ENCODE measurements at regions not wholly inside any gene's neighbourhood (a gene's known extent, or its start where the extent isn't known, plus 50 kb on each side); places are given as distances from the start of the nearest gene placed in this dataset.

DNA sequence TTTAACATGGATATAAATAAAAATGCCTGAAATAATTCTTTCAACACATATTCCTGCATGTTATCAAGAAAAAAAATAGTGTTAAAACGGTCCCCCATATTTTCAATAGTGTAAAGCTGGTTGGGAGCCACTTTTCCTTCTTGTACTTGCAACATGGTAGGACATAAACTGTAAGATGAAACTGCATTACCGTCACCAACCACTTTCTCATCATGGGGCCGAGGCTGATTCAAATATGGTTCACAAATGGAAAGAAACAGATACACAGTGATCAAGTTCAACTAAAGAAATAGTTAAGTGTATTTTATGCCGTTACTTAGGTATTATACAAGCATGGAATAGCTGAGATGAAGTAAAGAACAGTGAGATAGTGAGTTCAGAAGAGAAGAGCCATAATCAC is 360.7 kb downstream of the ZEB2 start:
- Histone ChIP-seq H3K9me3 (no peaks in the 10 kb centered on the region), H3K27me3 (no peaks in the 10 kb centered on the region)
- TF ChIP-seq, protein P1, sequence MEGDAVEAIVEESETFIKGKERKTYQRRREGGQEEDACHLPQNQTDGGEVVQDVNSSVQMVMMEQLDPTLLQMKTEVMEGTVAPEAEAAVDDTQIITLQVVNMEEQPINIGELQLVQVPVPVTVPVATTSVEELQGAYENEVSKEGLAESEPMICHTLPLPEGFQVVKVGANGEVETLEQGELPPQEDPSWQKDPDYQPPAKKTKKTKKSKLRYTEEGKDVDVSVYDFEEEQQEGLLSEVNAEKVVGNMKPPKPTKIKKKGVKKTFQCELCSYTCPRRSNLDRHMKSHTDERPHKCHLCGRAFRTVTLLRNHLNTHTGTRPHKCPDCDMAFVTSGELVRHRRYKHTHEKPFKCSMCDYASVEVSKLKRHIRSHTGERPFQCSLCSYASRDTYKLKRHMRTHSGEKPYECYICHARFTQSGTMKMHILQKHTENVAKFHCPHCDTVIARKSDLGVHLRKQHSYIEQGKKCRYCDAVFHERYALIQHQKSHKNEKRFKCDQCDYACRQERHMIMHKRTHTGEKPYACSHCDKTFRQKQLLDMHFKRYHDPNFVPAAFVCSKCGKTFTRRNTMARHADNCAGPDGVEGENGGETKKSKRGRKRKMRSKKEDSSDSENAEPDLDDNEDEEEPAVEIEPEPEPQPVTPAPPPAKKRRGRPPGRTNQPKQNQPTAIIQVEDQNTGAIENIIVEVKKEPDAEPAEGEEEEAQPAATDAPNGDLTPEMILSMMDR (IDR thresholded peaks at IDR 0.05) = no peak
- TF ChIP-seq POLR2A (IDR thresholded peaks at IDR 0.05) = no peak

DNA sequence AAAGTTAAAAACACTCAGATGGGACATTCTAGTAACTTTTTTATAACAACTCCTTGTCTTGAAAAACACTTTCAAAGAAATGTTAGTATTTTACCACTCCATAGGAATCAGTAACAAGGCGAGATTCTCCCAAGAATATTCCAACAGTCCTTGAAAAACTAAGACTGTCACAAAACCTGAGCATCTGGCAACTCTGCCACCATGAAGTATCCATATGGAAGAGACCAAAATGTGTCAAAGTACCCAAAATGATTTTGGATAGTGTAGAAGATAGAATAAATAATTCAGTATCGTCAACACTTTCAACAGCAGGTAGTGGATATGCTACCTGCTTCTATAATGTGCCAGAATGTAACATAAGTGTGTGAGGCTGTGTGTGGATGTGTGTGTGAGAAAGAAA is 361.8 kb downstream of the ZEB2 start:
- no peaks in the 10 kb centered on the region for H3K9me3 ChIP-seq
- H3K36me3 ChIP-seq = no peaks in the 10 kb centered on the region
- TF ChIP-seq POLR2A (IDR thresholded peaks at IDR 0.05) = no peak
- TF ChIP-seq, protein P1 (IDR thresholded peaks at IDR 0.05) = no peak
- no peaks in the 10 kb centered on the region for H3K4me1 ChIP-seq
- no peak for DNase-seq
- H3K27ac ChIP-seq = no peak overlapping the region
- H3K4me3 ChIP-seq = no peak overlapping the region
- H3K27me3 ChIP-seq = no peaks in the 10 kb centered on the region

More for the DNA sequence above, 360.7 kb downstream of the ZEB2 start:
- Histone ChIP-seq H3K4me1 (no peaks in the 10 kb centered on the region), H3K4me3 (no peak overlapping the region), H3K36me3 (no peaks in the 10 kb centered on the region), H3K27ac (no peak overlapping the region)
- DNase-seq = no peak

DNA sequence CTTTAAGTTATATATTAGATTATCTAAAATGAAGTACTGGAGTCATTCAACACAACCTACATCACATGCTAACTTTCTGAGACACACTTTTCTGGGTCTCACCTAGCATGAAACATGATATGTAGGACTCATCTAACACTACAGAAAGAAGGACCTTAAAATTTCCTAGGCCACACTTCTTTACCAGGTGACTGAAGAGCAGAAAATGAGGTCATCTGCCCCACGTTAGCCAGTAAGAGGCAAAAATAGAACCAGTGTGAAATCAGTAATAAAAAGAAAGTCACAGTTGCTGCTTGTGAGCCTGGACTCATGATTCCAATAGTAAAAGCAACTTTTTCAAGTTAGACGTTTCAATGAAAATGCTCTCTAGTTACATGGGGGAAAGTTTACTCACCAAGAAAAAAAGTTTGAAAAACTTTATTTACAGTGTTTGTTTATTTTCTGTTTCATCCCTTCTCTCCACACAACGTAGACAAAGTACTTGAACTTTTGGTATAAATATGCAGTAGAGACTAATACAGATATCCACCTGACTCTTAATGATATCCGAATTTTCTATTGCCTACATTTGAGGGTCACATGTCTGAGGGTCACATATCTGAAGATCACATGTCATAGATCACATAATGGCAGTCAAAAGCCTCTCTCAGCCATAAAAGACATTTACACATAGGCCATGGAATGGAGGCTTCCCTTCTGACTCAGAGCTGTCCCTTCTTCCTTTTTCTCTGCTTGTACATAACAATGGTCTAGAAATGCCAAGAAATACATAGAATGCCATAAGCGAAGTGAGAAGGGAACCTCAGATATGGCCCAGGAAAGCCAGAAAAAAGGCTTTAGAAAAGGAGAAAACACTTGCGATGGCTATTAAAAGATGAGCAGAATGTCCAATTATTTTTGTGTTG is 362.9 kb downstream of the ZEB2 start:
- Histone ChIP-seq H3K4me3 (no peak overlapping the region), H3K36me3 (no peaks in the 10 kb centered on the region), H3K4me1 (no peaks in the 10 kb centered on the region), H3K27me3 (no peaks in the 10 kb centered on the region), H3K9me3 (no peaks in the 10 kb centered on the region), H3K27ac (no peak overlapping the region)
- no peak for DNase-seq
- TF ChIP-seq, protein P1 (IDR thresholded peaks at IDR 0.05) = no peak
- no peak for TF ChIP-seq POLR2A (IDR thresholded peaks at IDR 0.05)

DNA sequence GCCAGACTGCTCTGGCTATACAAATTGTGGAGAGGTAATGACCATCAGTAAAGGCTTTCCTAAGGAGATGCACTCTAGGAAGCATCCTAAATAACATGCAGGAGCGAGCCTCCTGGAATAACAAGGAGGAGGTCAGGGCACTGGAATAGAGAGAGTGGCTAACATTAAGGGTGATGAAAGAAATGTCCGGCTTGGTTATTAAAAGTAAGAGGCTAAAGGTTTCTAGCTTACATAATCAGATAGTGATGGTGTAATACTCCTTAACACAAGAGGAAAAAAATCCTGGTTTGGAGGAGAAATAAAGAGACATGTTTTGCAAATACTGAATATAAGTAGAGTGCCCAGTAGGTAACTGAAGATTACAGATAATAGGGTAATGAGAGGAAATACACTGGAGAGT is 365.7 kb downstream of the ZEB2 start:
- Histone ChIP-seq H3K27ac (no peak overlapping the region), H3K4me1 (no peaks in the 10 kb centered on the region), H3K27me3 (no peaks in the 10 kb centered on the region), H3K9me3 (no peaks in the 10 kb centered on the region), H3K36me3 (no peaks in the 10 kb centered on the region), H3K4me3 (no peak overlapping the region)
- no peak for TF ChIP-seq POLR2A (IDR thresholded peaks at IDR 0.05)
- TF ChIP-seq, protein P1 (IDR thresholded peaks at IDR 0.05) = no peak
- DNase-seq = no peak

DNA sequence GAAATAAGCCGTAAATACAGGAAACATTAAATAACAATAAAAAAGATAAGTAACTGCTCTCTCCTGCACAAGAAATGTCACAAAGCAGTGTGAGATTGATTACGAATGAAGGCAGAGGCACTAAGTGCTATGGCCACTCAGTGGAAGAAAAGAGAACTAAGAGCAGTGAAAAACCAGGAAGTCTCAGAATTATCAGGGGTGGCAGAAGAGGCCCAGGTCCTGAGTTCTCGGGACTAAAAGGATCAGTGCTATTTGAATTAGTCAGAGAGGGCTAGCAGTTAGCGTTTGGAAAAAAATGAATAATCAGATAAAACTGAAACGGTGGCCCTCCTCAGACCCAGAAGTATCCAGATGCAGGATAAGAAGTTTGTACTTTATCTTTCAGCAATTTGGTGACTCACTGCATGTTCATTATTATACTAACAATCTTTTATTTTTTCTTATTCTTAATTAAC is 367.1 kb downstream of the ZEB2 start:
- Histone ChIP-seq H3K4me1 (no peaks in the 10 kb centered on the region), H3K36me3 (no peaks in the 10 kb centered on the region), H3K27me3 (no peaks in the 10 kb centered on the region), H3K27ac (no peak overlapping the region), H3K4me3 (no peak overlapping the region), H3K9me3 (no peaks in the 10 kb centered on the region)
- DNase-seq = no peak
- no peak for TF ChIP-seq POLR2A (IDR thresholded peaks at IDR 0.05)
- TF ChIP-seq, protein P1 (IDR thresholded peaks at IDR 0.05) = no peak

Measured in Peyer's patch (tissue), 4 donors.